GM23338 (cell line): ENCODE measurements at regions not wholly inside any gene's neighbourhood (a gene's known extent, or its start where the extent isn't known, plus 50 kb on each side); places are given as distances from the start of the nearest gene placed in this dataset.

ENCODE experiments used
- ATAC-seq: fragments of 200-7000 bp; cut with Tn5 transposase; 3 replicates; pipeline ENCODE4 v1.9.1; 2020
- DNase-seq: peaks from one replicate; pipeline ENCODE4 v3.0.0-alpha.2; 2015; ENCODE audit warnings: low spot score
- H2AFZ ChIP-seq: fragments of 200-600 bp; sonication (generic); 2 replicates; pipeline ENCODE4 v1.8.0; 2016; ENCODE audit warnings: antibody characterized with exemption, mild to moderate bottlenecking, moderate library complexity
- H3F3A ChIP-seq: fragments of 200-600 bp; sonication (generic); replicated peaks from 2 replicates; pipeline ENCODE4 v1.8.0; 2017; ENCODE audit warnings: antibody characterized with exemption, mixed run types, low read depth
- H3K27ac ChIP-seq: fragments of 200-600 bp; sonication (generic); 2 replicates; pipeline ENCODE4 v1.6.1; 2016; ENCODE audit warnings: low read depth
- H3K27me3 ChIP-seq: fragments of 200-600 bp; sonication (generic); 2 replicates; pipeline ENCODE4 v1.8.0; 2016; ENCODE audit warnings: mild to moderate bottlenecking, mixed run types, moderate library complexity; ENCODE audit not compliant: insufficient read depth
- H3K36me3 ChIP-seq: fragments of 200-600 bp; sonication (generic); 2 replicates; pipeline ENCODE4 v1.8.0; 2016; ENCODE audit warnings: mild to moderate bottlenecking; ENCODE audit not compliant: insufficient read depth
- H3K4me1 ChIP-seq: fragments of 200-600 bp; sonication (generic); 2 replicates; pipeline ENCODE4 v1.8.0; 2016; ENCODE audit warnings: mild to moderate bottlenecking, moderate library complexity; ENCODE audit not compliant: insufficient read depth
- H3K4me2 ChIP-seq: fragments of 200-600 bp; sonication (generic); 2 replicates; pipeline ENCODE4 v1.7.1; 2017; ENCODE audit warnings: mixed run types
- H3K4me3 ChIP-seq: fragments of 200-600 bp; sonication (generic); 2 replicates; pipeline ENCODE4 v1.6.1; 2016; ENCODE audit warnings: mixed run types
- H3K79me2 ChIP-seq: fragments of 200-600 bp; sonication (generic); replicated peaks from 2 replicates; pipeline ENCODE4 v1.8.0; 2017; ENCODE audit warnings: mild to moderate bottlenecking; ENCODE audit not compliant: insufficient read depth
- H3K9me2 ChIP-seq: fragments of 200-600 bp; sonication (generic); 2 replicates; pipeline ENCODE4 v1.8.0; 2017; ENCODE audit not compliant: insufficient read depth
- H4K20me1 ChIP-seq: fragments of 200-600 bp; sonication (generic); replicated peaks from 2 replicates; pipeline ENCODE4 v1.8.0; 2017; ENCODE audit warnings: mild to moderate bottlenecking; ENCODE audit not compliant: insufficient read depth
- H3K27ac Mint-ChIP-seq: 2 replicates; pipeline ENCODE4 v1.8.0; 2020; ENCODE audit warnings: inconsistent platforms, mild to moderate bottlenecking, moderate library complexity, mixed read lengths
- H3K27me3 Mint-ChIP-seq: 3 replicates; pipeline ENCODE4 v1.8.0; 2022; ENCODE audit warnings: low read depth, mild to moderate bottlenecking, moderate library complexity, mixed read lengths, inconsistent platforms; ENCODE audit not compliant: insufficient read depth, poor library complexity
- H3K36me3 Mint-ChIP-seq: 3 replicates; pipeline ENCODE4 v1.8.0; 2021; ENCODE audit warnings: low read depth, mild to moderate bottlenecking, inconsistent platforms, moderate library complexity, mixed read lengths
- H3K4me1 Mint-ChIP-seq: 3 replicates; pipeline ENCODE4 v1.8.0; 2020; ENCODE audit warnings: mild to moderate bottlenecking, inconsistent platforms, mixed read lengths
- H3K4me3 Mint-ChIP-seq: 3 replicates; pipeline ENCODE4 v1.8.0; 2021; ENCODE audit warnings: moderate library complexity, mild to moderate bottlenecking, inconsistent platforms, mixed read lengths
- H3K9me3 Mint-ChIP-seq: 3 replicates; pipeline ENCODE4 v1.8.0; 2020; ENCODE audit warnings: moderate library complexity, mild to moderate bottlenecking, inconsistent platforms, mixed read lengths
- CREB1 ChIP-seq: fragments of 250-450 bp; sonication (Bioruptor Pico); IDR thresholded peaks from 2 replicates; pipeline ENCODE4 v1.5.0; 2020; ENCODE audit warnings: low read depth, mild to moderate bottlenecking, moderate library complexity
- ETS1 ChIP-seq: IDR thresholded peaks from 2 replicates; pipeline ENCODE4 v1.6.1; 2016; ENCODE audit warnings: antibody characterized with exemption
- EZH2 ChIP-seq: fragments of 200-600 bp; sonication (generic); IDR thresholded peaks from one replicate; pipeline ENCODE4 v1.8.0; 2017; ENCODE audit warnings: antibody characterized with exemption, mild to moderate bottlenecking, low read depth; ENCODE audit not compliant: unreplicated experiment
- EZH2phosphoT487 ChIP-seq: fragments of 200-600 bp; sonication (generic); IDR thresholded peaks from one replicate; pipeline ENCODE4 v1.8.1; 2018; ENCODE audit warnings: antibody characterized with exemption; ENCODE audit not compliant: unreplicated experiment
- JUNB ChIP-seq: IDR thresholded peaks from one replicate; pipeline ENCODE4 v1.6.1; 2016; ENCODE audit warnings: antibody characterized with exemption; ENCODE audit not compliant: unreplicated experiment
- NANOG ChIP-seq: IDR thresholded peaks from 2 replicates; pipeline ENCODE4 v1.6.1; 2016; ENCODE audit warnings: antibody characterized with exemption, borderline replicate concordance
- POLR2AphosphoS5 ChIP-seq: IDR thresholded peaks from 2 replicates; pipeline ENCODE4 v1.6.1; 2016; ENCODE audit warnings: antibody characterized with exemption, low read depth
- STAT1 ChIP-seq: IDR thresholded peaks from one replicate; pipeline ENCODE4 v1.6.1; 2016; ENCODE audit warnings: antibody characterized with exemption; ENCODE audit not compliant: unreplicated experiment
- ZNF114 ChIP-seq: fragments of 250-450 bp; sonication (Bioruptor Pico); IDR thresholded peaks from 2 replicates; pipeline ENCODE4 v1.5.0; 2020; ENCODE audit warnings: mild to moderate bottlenecking, moderate library complexity
- ZNF331 ChIP-seq: fragments of 250-450 bp; sonication (Bioruptor Pico); IDR thresholded peaks from 2 replicates; pipeline ENCODE4 v1.5.0; 2020; ENCODE audit warnings: low read depth, mild to moderate bottlenecking, moderate library complexity
- TF ChIP-seq, protein P1 (sequence below), 2 experiments: fragments of 200-600 bp in 1 of 2; sonication (generic) in 1 of 2; conservative IDR thresholded peaks; 2 replicates each; pipeline versions ENCODE4 v1.5.1 to v1.6.1; 2016 to 2017; ENCODE audit warnings: antibody characterized with exemption in 2 of 2, low read depth in 2 of 2, mild to moderate bottlenecking in 2 of 2, moderate library complexity in 1 of 2
- TF ChIP-seq, protein P2 (sequence below): fragments of 250-450 bp; sonication (Bioruptor Pico); IDR thresholded peaks from 2 replicates; pipeline ENCODE4 v1.5.0; 2020; ENCODE audit warnings: mild to moderate bottlenecking, moderate library complexity
- TF ChIP-seq, protein P3 (sequence below): IDR thresholded peaks from one replicate; pipeline ENCODE4 v1.6.1; 2018; ENCODE audit warnings: antibody characterized with exemption; ENCODE audit not compliant: unreplicated experiment

GRCh38 chr6:40128127-40128526, 193.9 kb upstream of the MOCS1 start:
- H3K4me2 ChIP-seq, result no peak overlapping the region
- no peaks in the 10 kb centered on the region; the same call in 2 of the 3 replicates for H3K9me3 Mint-ChIP-seq

More at GRCh38 chr6:40128127-40128526, 193.9 kb upstream of the MOCS1 start:
- H3K9me2 ChIP-seq, result peaks cover 15% of the 10 kb centered on the region; the same call in 1 of the 2 replicates
- Mint-ChIP-seq H3K27ac (no peak overlapping the region), H3K4me1 (no peaks in the 10 kb centered on the region), H3K36me3 (no peaks in the 10 kb centered on the region), H3K4me3 (no peak overlapping the region), H3K27me3 (peaks cover 4% of the 10 kb centered on the region)
- no peak overlapping the region for H3K4me3 ChIP-seq
- H3K36me3 ChIP-seq, result no peaks in the 10 kb centered on the region
- H3K27me3 ChIP-seq, result no peaks in the 10 kb centered on the region
- H3F3A ChIP-seq, result no peaks in the 10 kb centered on the region
- TF ChIP-seq ZNF114 (CRISPR knock-in tag), result no peak
- no peak for TF ChIP-seq NANOG
- TF ChIP-seq EZH2, result no peak
- TF ChIP-seq, protein P1, sequence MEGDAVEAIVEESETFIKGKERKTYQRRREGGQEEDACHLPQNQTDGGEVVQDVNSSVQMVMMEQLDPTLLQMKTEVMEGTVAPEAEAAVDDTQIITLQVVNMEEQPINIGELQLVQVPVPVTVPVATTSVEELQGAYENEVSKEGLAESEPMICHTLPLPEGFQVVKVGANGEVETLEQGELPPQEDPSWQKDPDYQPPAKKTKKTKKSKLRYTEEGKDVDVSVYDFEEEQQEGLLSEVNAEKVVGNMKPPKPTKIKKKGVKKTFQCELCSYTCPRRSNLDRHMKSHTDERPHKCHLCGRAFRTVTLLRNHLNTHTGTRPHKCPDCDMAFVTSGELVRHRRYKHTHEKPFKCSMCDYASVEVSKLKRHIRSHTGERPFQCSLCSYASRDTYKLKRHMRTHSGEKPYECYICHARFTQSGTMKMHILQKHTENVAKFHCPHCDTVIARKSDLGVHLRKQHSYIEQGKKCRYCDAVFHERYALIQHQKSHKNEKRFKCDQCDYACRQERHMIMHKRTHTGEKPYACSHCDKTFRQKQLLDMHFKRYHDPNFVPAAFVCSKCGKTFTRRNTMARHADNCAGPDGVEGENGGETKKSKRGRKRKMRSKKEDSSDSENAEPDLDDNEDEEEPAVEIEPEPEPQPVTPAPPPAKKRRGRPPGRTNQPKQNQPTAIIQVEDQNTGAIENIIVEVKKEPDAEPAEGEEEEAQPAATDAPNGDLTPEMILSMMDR (conservative IDR thresholded peaks at IDR 0.05; ENCODE audit: low read depth in 2 of 2), result no peak
- no peak for TF ChIP-seq ZNF331
- no peak for TF ChIP-seq JUNB
- TF ChIP-seq, protein P2, sequence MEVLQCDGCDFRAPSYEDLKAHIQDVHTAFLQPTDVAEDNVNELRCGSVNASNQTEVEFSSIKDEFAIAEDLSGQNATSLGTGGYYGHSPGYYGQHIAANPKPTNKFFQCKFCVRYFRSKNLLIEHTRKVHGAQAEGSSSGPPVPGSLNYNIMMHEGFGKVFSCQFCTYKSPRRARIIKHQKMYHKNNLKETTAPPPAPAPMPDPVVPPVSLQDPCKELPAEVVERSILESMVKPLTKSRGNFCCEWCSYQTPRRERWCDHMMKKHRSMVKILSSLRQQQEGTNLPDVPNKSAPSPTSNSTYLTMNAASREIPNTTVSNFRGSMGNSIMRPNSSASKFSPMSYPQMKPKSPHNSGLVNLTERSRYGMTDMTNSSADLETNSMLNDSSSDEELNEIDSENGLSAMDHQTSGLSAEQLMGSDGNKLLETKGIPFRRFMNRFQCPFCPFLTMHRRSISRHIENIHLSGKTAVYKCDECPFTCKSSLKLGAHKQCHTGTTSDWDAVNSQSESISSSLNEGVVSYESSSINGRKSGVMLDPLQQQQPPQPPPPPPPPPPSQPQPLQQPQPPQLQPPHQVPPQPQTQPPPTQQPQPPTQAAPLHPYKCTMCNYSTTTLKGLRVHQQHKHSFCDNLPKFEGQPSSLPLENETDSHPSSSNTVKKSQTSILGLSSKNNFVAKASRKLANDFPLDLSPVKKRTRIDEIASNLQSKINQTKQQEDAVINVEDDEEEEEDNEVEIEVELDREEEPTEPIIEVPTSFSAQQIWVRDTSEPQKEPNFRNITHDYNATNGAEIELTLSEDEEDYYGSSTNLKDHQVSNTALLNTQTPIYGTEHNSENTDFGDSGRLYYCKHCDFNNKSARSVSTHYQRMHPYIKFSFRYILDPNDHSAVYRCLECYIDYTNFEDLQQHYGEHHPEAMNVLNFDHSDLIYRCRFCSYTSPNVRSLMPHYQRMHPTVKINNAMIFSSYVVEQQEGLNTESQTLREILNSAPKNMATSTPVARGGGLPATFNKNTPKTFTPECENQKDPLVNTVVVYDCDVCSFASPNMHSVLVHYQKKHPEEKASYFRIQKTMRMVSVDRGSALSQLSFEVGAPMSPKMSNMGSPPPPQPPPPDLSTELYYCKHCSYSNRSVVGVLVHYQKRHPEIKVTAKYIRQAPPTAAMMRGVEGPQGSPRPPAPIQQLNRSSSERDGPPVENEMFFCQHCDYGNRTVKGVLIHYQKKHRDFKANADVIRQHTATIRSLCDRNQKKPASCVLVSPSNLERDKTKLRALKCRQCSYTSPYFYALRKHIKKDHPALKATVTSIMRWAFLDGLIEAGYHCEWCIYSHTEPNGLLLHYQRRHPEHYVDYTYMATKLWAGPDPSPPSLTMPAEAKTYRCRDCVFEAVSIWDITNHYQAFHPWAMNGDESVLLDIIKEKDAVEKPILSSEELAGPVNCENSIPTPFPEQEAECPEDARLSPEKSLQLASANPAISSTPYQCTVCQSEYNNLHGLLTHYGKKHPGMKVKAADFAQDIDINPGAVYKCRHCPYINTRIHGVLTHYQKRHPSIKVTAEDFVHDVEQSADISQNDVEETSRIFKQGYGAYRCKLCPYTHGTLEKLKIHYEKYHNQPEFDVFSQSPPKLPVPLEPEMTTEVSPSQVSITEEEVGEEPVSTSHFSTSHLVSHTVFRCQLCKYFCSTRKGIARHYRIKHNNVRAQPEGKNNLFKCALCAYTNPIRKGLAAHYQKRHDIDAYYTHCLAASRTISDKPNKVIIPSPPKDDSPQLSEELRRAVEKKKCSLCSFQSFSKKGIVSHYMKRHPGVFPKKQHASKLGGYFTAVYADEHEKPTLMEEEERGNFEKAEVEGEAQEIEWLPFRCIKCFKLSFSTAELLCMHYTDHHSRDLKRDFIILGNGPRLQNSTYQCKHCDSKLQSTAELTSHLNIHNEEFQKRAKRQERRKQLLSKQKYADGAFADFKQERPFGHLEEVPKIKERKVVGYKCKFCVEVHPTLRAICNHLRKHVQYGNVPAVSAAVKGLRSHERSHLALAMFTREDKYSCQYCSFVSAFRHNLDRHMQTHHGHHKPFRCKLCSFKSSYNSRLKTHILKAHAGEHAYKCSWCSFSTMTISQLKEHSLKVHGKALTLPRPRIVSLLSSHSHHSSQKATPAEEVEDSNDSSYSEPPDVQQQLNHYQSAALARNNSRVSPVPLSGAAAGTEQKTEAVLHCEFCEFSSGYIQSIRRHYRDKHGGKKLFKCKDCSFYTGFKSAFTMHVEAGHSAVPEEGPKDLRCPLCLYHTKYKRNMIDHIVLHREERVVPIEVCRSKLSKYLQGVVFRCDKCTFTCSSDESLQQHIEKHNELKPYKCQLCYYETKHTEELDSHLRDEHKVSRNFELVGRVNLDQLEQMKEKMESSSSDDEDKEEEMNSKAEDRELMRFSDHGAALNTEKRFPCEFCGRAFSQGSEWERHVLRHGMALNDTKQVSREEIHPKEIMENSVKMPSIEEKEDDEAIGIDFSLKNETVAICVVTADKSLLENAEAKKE, result no peak
- TF ChIP-seq EZH2phosphoT487, result no peak
- no peak for TF ChIP-seq ETS1
- TF ChIP-seq, protein P3, sequence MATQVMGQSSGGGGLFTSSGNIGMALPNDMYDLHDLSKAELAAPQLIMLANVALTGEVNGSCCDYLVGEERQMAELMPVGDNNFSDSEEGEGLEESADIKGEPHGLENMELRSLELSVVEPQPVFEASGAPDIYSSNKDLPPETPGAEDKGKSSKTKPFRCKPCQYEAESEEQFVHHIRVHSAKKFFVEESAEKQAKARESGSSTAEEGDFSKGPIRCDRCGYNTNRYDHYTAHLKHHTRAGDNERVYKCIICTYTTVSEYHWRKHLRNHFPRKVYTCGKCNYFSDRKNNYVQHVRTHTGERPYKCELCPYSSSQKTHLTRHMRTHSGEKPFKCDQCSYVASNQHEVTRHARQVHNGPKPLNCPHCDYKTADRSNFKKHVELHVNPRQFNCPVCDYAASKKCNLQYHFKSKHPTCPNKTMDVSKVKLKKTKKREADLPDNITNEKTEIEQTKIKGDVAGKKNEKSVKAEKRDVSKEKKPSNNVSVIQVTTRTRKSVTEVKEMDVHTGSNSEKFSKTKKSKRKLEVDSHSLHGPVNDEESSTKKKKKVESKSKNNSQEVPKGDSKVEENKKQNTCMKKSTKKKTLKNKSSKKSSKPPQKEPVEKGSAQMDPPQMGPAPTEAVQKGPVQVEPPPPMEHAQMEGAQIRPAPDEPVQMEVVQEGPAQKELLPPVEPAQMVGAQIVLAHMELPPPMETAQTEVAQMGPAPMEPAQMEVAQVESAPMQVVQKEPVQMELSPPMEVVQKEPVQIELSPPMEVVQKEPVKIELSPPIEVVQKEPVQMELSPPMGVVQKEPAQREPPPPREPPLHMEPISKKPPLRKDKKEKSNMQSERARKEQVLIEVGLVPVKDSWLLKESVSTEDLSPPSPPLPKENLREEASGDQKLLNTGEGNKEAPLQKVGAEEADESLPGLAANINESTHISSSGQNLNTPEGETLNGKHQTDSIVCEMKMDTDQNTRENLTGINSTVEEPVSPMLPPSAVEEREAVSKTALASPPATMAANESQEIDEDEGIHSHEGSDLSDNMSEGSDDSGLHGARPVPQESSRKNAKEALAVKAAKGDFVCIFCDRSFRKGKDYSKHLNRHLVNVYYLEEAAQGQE, result no peak
- no peak for TF ChIP-seq CREB1 (CRISPR knock-in tag)
- TF ChIP-seq POLR2AphosphoS5, result no peak
- TF ChIP-seq STAT1, result no peak
- ATAC-seq, result no peak
- DNase-seq, result no peak
- H2AFZ ChIP-seq, result no peak overlapping the region
- H3K27ac ChIP-seq, result no peak overlapping the region
- no peaks in the 10 kb centered on the region for H3K79me2 ChIP-seq
- no peaks in the 10 kb centered on the region for H3K4me1 ChIP-seq
- no peaks in the 10 kb centered on the region for H4K20me1 ChIP-seq
